ENCODE measurements at regions not wholly inside any gene's neighbourhood (a gene's known extent, or its start where the extent isn't known, plus 50 kb on each side); places are given as distances from the start of the nearest gene placed in this dataset.

GRCh38 chrX:146994163-146994562, 179.6 kb upstream of the CXorf51A start:
- TF ChIP-seq, protein P1, sequence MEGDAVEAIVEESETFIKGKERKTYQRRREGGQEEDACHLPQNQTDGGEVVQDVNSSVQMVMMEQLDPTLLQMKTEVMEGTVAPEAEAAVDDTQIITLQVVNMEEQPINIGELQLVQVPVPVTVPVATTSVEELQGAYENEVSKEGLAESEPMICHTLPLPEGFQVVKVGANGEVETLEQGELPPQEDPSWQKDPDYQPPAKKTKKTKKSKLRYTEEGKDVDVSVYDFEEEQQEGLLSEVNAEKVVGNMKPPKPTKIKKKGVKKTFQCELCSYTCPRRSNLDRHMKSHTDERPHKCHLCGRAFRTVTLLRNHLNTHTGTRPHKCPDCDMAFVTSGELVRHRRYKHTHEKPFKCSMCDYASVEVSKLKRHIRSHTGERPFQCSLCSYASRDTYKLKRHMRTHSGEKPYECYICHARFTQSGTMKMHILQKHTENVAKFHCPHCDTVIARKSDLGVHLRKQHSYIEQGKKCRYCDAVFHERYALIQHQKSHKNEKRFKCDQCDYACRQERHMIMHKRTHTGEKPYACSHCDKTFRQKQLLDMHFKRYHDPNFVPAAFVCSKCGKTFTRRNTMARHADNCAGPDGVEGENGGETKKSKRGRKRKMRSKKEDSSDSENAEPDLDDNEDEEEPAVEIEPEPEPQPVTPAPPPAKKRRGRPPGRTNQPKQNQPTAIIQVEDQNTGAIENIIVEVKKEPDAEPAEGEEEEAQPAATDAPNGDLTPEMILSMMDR (conservative IDR thresholded peaks at IDR 0.05), result no peak
- TF ChIP-seq ZFX (IDR thresholded peaks at IDR 0.05), result no peak

Measured in C4-2B (cell line).